BLaER1 treated with 17β-estradiol and CSF1 and Interleukin-3, amounts not matched to agents 10 nM and 100 nM (cell line): ENCODE measurements at regions not wholly inside any gene's neighbourhood (a gene's known extent, or its start where the extent isn't known, plus 50 kb on each side); places are given as distances from the start of the nearest gene placed in this dataset.

Source experiments
- H3K27ac ChIP-seq, 11 experiments: shearing (Covaris generic); formaldehyde crosslinking; 2 replicates each; pipeline ENCODE4 v1.8.1; 2022
- H3K27me3 ChIP-seq, 11 experiments: shearing (Covaris generic); formaldehyde crosslinking; 2 replicates each; pipeline ENCODE4 v1.8.1; 2022
- H3K36me3 ChIP-seq, 11 experiments: shearing (Covaris generic); formaldehyde crosslinking; 2 replicates each; pipeline ENCODE4 v1.8.1; 2022
- H3K4me1 ChIP-seq, 10 experiments: shearing (Covaris generic); formaldehyde crosslinking; 2 replicates each; pipeline ENCODE4 v1.8.1; 2022
- H3K4me2 ChIP-seq, 11 experiments: shearing (Covaris generic); formaldehyde crosslinking; 2 replicates each; pipeline ENCODE4 v1.8.1; 2022
- H3K4me3 ChIP-seq, 10 experiments: shearing (Covaris generic); formaldehyde crosslinking; 2 replicates each; pipeline ENCODE4 v1.8.1; 2022
- H3K9ac ChIP-seq, 11 experiments: shearing (Covaris generic); formaldehyde crosslinking; 2 replicates each; pipeline ENCODE4 v1.8.1; 2022
- H3K9me3 ChIP-seq, 11 experiments: shearing (Covaris generic); formaldehyde crosslinking; replicated peaks in 1 of 11; 2 replicates each; pipeline ENCODE4 v1.8.1; 2022
- H4K20me1 ChIP-seq, 11 experiments: shearing (Covaris generic); formaldehyde crosslinking; 2 replicates each; pipeline ENCODE4 v1.8.1; 2022
- Cebpa-rat ChIP-seq, 11 experiments: shearing (Covaris generic); IDR thresholded peaks; 2 replicates each; pipeline ENCODE4 v1.8.1; 2022

DNA sequence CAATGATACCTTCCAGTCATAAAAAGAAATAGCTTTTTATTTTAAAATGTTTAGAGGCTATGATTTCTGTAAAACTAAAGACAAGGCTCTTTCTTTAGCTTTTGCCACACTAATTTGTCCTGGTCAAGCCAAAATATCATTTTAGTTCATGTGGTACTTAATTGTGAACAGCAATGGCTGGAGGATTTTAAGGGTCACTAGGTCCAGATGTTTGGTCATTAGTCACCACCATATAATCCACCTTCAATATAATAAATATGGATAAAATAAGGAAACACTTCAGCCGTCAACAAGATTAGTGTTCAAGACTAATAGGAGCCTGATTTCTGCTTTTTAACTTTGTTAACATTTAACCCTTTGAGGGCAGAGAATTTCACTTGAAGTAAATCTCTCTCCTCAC is 50.0 kb upstream of the HGF start:
- Histone ChIP-seq H4K20me1 (no peaks in the 10 kb centered on the region), H3K4me2 (no peak overlapping the region), H3K4me1 (no peaks in the 10 kb centered on the region), H3K27ac (no peak overlapping the region), H3K9ac (no peak overlapping the region), H3K36me3 (no peaks in the 10 kb centered on the region), H3K4me3 (no peak overlapping the region), H3K27me3 (no peaks in the 10 kb centered on the region), H3K9me3 (0 out of 22 replicates have a peak, but pooled peaks cover 0 to 4% (median 0%) of the 10 kb centered on the region in 11 experiments)
- TF ChIP-seq Cebpa-rat (IDR thresholded peaks at IDR 0.05): no peak
